Ascending aorta (tissue), 2 donors: ENCODE measurements at regions not wholly inside any gene's neighbourhood (a gene's known extent, or its start where the extent isn't known, plus 50 kb on each side); places are given as distances from the start of the nearest gene placed in this dataset.

Experiments used
- DNase-seq, 2 donors: peaks; one replicate each; pipeline ENCODE4 v3.0.0-alpha.2; 2019; ENCODE audit warnings: low spot score in 2 of 2
- H3K27ac ChIP-seq, 2 donors: fragments of 200-600 bp; sonication (generic); one replicate each; pipeline ENCODE4 v1.5.1; 2016 to 2017; ENCODE audit warnings: mild to moderate bottlenecking in 1 of 2
- H3K27me3 ChIP-seq: fragments of 200-600 bp; sonication (generic); one replicate; pipeline ENCODE4 v1.5.1; 2017
- H3K36me3 ChIP-seq, 2 donors: fragments of 200-600 bp; sonication (generic); one replicate each; pipeline ENCODE4 v1.5.1; 2016
- H3K4me1 ChIP-seq, 2 donors: fragments of 200-600 bp; sonication (generic); one replicate each; pipeline ENCODE4 v1.5.1; 2016 to 2017; ENCODE audit warnings: mild to moderate bottlenecking in 1 of 2
- H3K4me3 ChIP-seq, 2 donors: fragments of 200-600 bp; sonication (generic); one replicate each; pipeline ENCODE4 v1.5.1; 2016 to 2017; ENCODE audit warnings: mild to moderate bottlenecking in 1 of 2
- H3K9me3 ChIP-seq, 2 donors: fragments of 200-600 bp; sonication (generic); one replicate each; pipeline ENCODE4 v1.5.1; 2016
- CTCF ChIP-seq, 3 experiments: fragments of 200-600 bp in 2 of 3; fragments of 450-650 bp in 1 of 3; sonication (generic) in 2 of 3; IDR thresholded peaks; one replicate each; pipeline ENCODE4 v1.5.1; 2016 to 2019; ENCODE audit warnings: antibody characterized with exemption in 3 of 3, mild to moderate bottlenecking in 1 of 3, moderate library complexity in 1 of 3
- intact Hi-C: fragments of 100-400 bp; cut with DNase I; formaldehyde crosslinking; loops from one replicate; pipeline ENCODE4 v1.15.1; 2023

- Histone ChIP-seq H3K9me3 (no peaks in the 10 kb centered on the region), H3K4me1 (no peaks in the 10 kb centered on the region), H3K36me3 (no peaks in the 10 kb centered on the region), H3K27me3 (no peaks in the 10 kb centered on the region), H3K27ac (no peak overlapping the region), H3K4me3 (no peak overlapping the region)
- TF ChIP-seq CTCF (IDR thresholded peaks at IDR 0.05), result no peak
- DNase-seq, result no peak
- intact Hi-C loops, result no loop called here
Measured at GRCh38 chr5:20420991-20421595, 433.1 kb upstream of the CDH18 start.
